ENCODE measurements at regions not wholly inside any gene's neighbourhood (a gene's known extent, or its start where the extent isn't known, plus 50 kb on each side); places are given as distances from the start of the nearest gene placed in this dataset.

GRCh38 chr7:34236839-34237492, 331.6 kb downstream of the BMPER start:
- Histone ChIP-seq H3K4me1 (ENCODE audit: insufficient read depth, low read length) (no peaks in the 10 kb centered on the region), H3K36me3 (ENCODE audit: insufficient read depth, low read length) (no peaks in the 10 kb centered on the region), H3K27me3 (ENCODE audit: insufficient read depth, low read length) (no peaks in the 10 kb centered on the region), H3K4me3 (ENCODE audit: low read length) (no peak overlapping the region), H3K9me3 (ENCODE audit: low read length) (no peaks in the 10 kb centered on the region), H2AFZ (ENCODE audit: low read depth, low read length) (no peak overlapping the region)

- H3K27me3 ChIP-seq (ENCODE audit: insufficient read depth, low read length), result no peaks in the 10 kb centered on the region
- no peaks in the 10 kb centered on the region for H3K9me3 ChIP-seq (ENCODE audit: low read length)
- no peaks in the 10 kb centered on the region for H3K4me1 ChIP-seq (ENCODE audit: insufficient read depth, low read length)
- H2AFZ ChIP-seq (ENCODE audit: low read depth, low read length), result no peak overlapping the region
- H3K36me3 ChIP-seq (ENCODE audit: insufficient read depth, low read length), result no peaks in the 10 kb centered on the region
- H3K4me3 ChIP-seq (ENCODE audit: low read length), result no peak overlapping the region
These were observed 332.1 kb downstream of the BMPER start for GRCh38 chr7:34237493-34237849.

GRCh38 chr7:34240417-34240816, 335.1 kb downstream of the BMPER start:
- H3K4me1 ChIP-seq (ENCODE audit: insufficient read depth, low read length), result no peaks in the 10 kb centered on the region
- H3K9me3 ChIP-seq (ENCODE audit: low read length), result no peaks in the 10 kb centered on the region
- no peak overlapping the region for H3K4me3 ChIP-seq (ENCODE audit: low read length)
- H3K27me3 ChIP-seq (ENCODE audit: insufficient read depth, low read length), result no peaks in the 10 kb centered on the region
- no peak overlapping the region for H2AFZ ChIP-seq (ENCODE audit: low read depth, low read length)
- H3K36me3 ChIP-seq (ENCODE audit: insufficient read depth, low read length), result no peaks in the 10 kb centered on the region

GRCh38 chr7:34242391-34242790, 337.1 kb downstream of the BMPER start:
- H3K27me3 ChIP-seq (ENCODE audit: insufficient read depth, low read length), result no peaks in the 10 kb centered on the region
- no peak overlapping the region for H3K4me3 ChIP-seq (ENCODE audit: low read length)
- H3K36me3 ChIP-seq (ENCODE audit: insufficient read depth, low read length), result no peaks in the 10 kb centered on the region
- H3K4me1 ChIP-seq (ENCODE audit: insufficient read depth, low read length), result no peaks in the 10 kb centered on the region
- H3K9me3 ChIP-seq (ENCODE audit: low read length), result no peaks in the 10 kb centered on the region
- no peak overlapping the region for H2AFZ ChIP-seq (ENCODE audit: low read depth, low read length)

GRCh38 chr7:34245246-34245645, 339.9 kb downstream of the BMPER start:
- no peaks in the 10 kb centered on the region for H3K4me1 ChIP-seq (ENCODE audit: insufficient read depth, low read length)
- H3K9me3 ChIP-seq (ENCODE audit: low read length), result no peaks in the 10 kb centered on the region
- no peaks in the 10 kb centered on the region for H3K36me3 ChIP-seq (ENCODE audit: insufficient read depth, low read length)

GRCh38 chr7:34247468-34247867, 342.1 kb downstream of the BMPER start:
- Histone ChIP-seq H3K9me3 (ENCODE audit: low read length) (no peaks in the 10 kb centered on the region), H2AFZ (ENCODE audit: low read depth, low read length) (no peak overlapping the region), H3K36me3 (ENCODE audit: insufficient read depth, low read length) (no peaks in the 10 kb centered on the region), H3K27me3 (ENCODE audit: insufficient read depth, low read length) (no peaks in the 10 kb centered on the region), H3K4me1 (ENCODE audit: insufficient read depth, low read length) (no peaks in the 10 kb centered on the region), H3K4me3 (ENCODE audit: low read length) (no peak overlapping the region)

More at GRCh38 chr7:34245246-34245645, 339.9 kb downstream of the BMPER start:
- no peak overlapping the region for H2AFZ ChIP-seq (ENCODE audit: low read depth, low read length)
- H3K27me3 ChIP-seq (ENCODE audit: insufficient read depth, low read length), result no peaks in the 10 kb centered on the region
- no peak overlapping the region for H3K4me3 ChIP-seq (ENCODE audit: low read length)

- Histone ChIP-seq H3K4me1 (ENCODE audit: insufficient read depth, low read length) (no peaks in the 10 kb centered on the region), H3K4me3 (ENCODE audit: low read length) (no peak overlapping the region), H3K27me3 (ENCODE audit: insufficient read depth, low read length) (no peaks in the 10 kb centered on the region), H3K36me3 (ENCODE audit: insufficient read depth, low read length) (no peaks in the 10 kb centered on the region), H3K9me3 (ENCODE audit: low read length) (no peaks in the 10 kb centered on the region), H2AFZ (ENCODE audit: low read depth, low read length) (no peak overlapping the region)
These were observed 343.9 kb downstream of the BMPER start for GRCh38 chr7:34249192-34249591.

- no peaks in the 10 kb centered on the region for H3K9me3 ChIP-seq (ENCODE audit: low read length)
- H2AFZ ChIP-seq (ENCODE audit: low read depth, low read length), result no peak overlapping the region
- no peaks in the 10 kb centered on the region for H3K4me1 ChIP-seq (ENCODE audit: insufficient read depth, low read length)
- no peaks in the 10 kb centered on the region for H3K36me3 ChIP-seq (ENCODE audit: insufficient read depth, low read length)
- no peaks in the 10 kb centered on the region for H3K27me3 ChIP-seq (ENCODE audit: insufficient read depth, low read length)
- no peak overlapping the region for H3K4me3 ChIP-seq (ENCODE audit: low read length)
These were observed 354.9 kb downstream of the BMPER start for GRCh38 chr7:34260279-34260678.

- H3K9me3 ChIP-seq (ENCODE audit: low read length), result no peaks in the 10 kb centered on the region
- no peaks in the 10 kb centered on the region for H3K4me1 ChIP-seq (ENCODE audit: insufficient read depth, low read length)
- H3K36me3 ChIP-seq (ENCODE audit: insufficient read depth, low read length), result no peaks in the 10 kb centered on the region
- H2AFZ ChIP-seq (ENCODE audit: low read depth, low read length), result no peak overlapping the region
- H3K27me3 ChIP-seq (ENCODE audit: insufficient read depth, low read length), result no peaks in the 10 kb centered on the region
- no peak overlapping the region for H3K4me3 ChIP-seq (ENCODE audit: low read length)
These were observed 357.8 kb downstream of the BMPER start for GRCh38 chr7:34263168-34263567.

GRCh38 chr7:34269084-34269483, 363.7 kb downstream of the BMPER start:
- Histone ChIP-seq H3K4me3 (ENCODE audit: low read length) (no peak overlapping the region), H3K27me3 (ENCODE audit: insufficient read depth, low read length) (no peaks in the 10 kb centered on the region), H3K36me3 (ENCODE audit: insufficient read depth, low read length) (no peaks in the 10 kb centered on the region), H3K4me1 (ENCODE audit: insufficient read depth, low read length) (no peaks in the 10 kb centered on the region), H3K9me3 (ENCODE audit: low read length) (no peaks in the 10 kb centered on the region), H2AFZ (ENCODE audit: low read depth, low read length) (no peak overlapping the region)

GRCh38 chr7:34275624-34276023, 370.3 kb downstream of the BMPER start:
- no peak overlapping the region for H2AFZ ChIP-seq (ENCODE audit: low read depth, low read length)
- no peaks in the 10 kb centered on the region for H3K9me3 ChIP-seq (ENCODE audit: low read length)
- H3K4me1 ChIP-seq (ENCODE audit: insufficient read depth, low read length), result no peaks in the 10 kb centered on the region
- no peaks in the 10 kb centered on the region for H3K36me3 ChIP-seq (ENCODE audit: insufficient read depth, low read length)
- H3K4me3 ChIP-seq (ENCODE audit: low read length), result no peak overlapping the region
- no peaks in the 10 kb centered on the region for H3K27me3 ChIP-seq (ENCODE audit: insufficient read depth, low read length)

GRCh38 chr7:34277016-34277802, 371.9 kb downstream of the BMPER start:
- Histone ChIP-seq H3K4me1 (ENCODE audit: insufficient read depth, low read length) (no peaks in the 10 kb centered on the region), H3K27me3 (ENCODE audit: insufficient read depth, low read length) (no peaks in the 10 kb centered on the region), H2AFZ (ENCODE audit: low read depth, low read length) (peak overlapping the region; percentile 2), H3K4me3 (ENCODE audit: low read length) (no peak overlapping the region), H3K9me3 (ENCODE audit: low read length) (no peaks in the 10 kb centered on the region), H3K36me3 (ENCODE audit: insufficient read depth, low read length) (no peaks in the 10 kb centered on the region)

- Histone ChIP-seq H3K36me3 (ENCODE audit: insufficient read depth, low read length) (no peaks in the 10 kb centered on the region), H2AFZ (ENCODE audit: low read depth, low read length) (no peak overlapping the region), H3K4me1 (ENCODE audit: insufficient read depth, low read length) (no peaks in the 10 kb centered on the region), H3K27me3 (ENCODE audit: insufficient read depth, low read length) (no peaks in the 10 kb centered on the region), H3K4me3 (ENCODE audit: low read length) (no peak overlapping the region), H3K9me3 (ENCODE audit: low read length) (no peaks in the 10 kb centered on the region)
These were observed 372.5 kb downstream of the BMPER start for GRCh38 chr7:34277803-34278199.
